Neuronal stem cell (in vitro differentiated cells): ENCODE measurements at regions not wholly inside any gene's neighbourhood (a gene's known extent, or its start where the extent isn't known, plus 50 kb on each side); places are given as distances from the start of the nearest gene placed in this dataset.

Experiments used
- DNase-seq: peaks from one replicate; pipeline ENCODE4 v3.0.0-alpha.2; 2013; ENCODE audit warnings: low spot score
- H2AFZ ChIP-seq: one replicate; pipeline ENCODE4 v1.6.1; 2013; ENCODE audit warnings: mild to moderate bottlenecking, low read length, inconsistent platforms
- H2AK5ac ChIP-seq: 2 replicates; pipeline ENCODE4 v1.6.1; 2013; ENCODE audit warnings: low read depth, mild to moderate bottlenecking, inconsistent platforms, low read length, moderate library complexity, mixed read lengths
- H2BK120ac ChIP-seq: 2 replicates; pipeline ENCODE4 v1.6.1; 2013; ENCODE audit warnings: low read depth, mild to moderate bottlenecking, inconsistent platforms, low read length, moderate library complexity, mixed read lengths
- H2BK12ac ChIP-seq: one replicate; pipeline ENCODE4 v1.6.1; 2013; ENCODE audit warnings: low read length, inconsistent platforms
- H2BK15ac ChIP-seq: 2 replicates; pipeline ENCODE4 v1.6.1; 2013; ENCODE audit warnings: mild to moderate bottlenecking, low read length, inconsistent platforms, mixed read lengths
- H2BK5ac ChIP-seq: one replicate; pipeline ENCODE4 v1.6.1; 2013; ENCODE audit warnings: inconsistent platforms, mild to moderate bottlenecking, low read length, moderate library complexity
- H3K14ac ChIP-seq: one replicate; pipeline ENCODE4 v1.6.1; 2013; ENCODE audit warnings: low read length, inconsistent platforms
- H3K18ac ChIP-seq: 2 replicates; pipeline ENCODE4 v1.6.1; 2013; ENCODE audit warnings: low read length, inconsistent platforms
- H3K23ac ChIP-seq: 2 replicates; pipeline ENCODE4 v1.6.1; 2013; ENCODE audit warnings: low read depth, mild to moderate bottlenecking, mixed read lengths, low read length, inconsistent platforms; ENCODE audit not compliant: poor library complexity
- H3K27ac ChIP-seq: replicated peaks from 3 replicates; pipeline ENCODE4 v1.5.1; 2013; ENCODE audit warnings: low read length, inconsistent platforms
- H3K27me3 ChIP-seq, 3 experiments: 2 replicates each; pipeline ENCODE4 v1.6.1; 2013; ENCODE audit warnings: low read length in 3 of 3, mild to moderate bottlenecking in 2 of 3, inconsistent platforms in 1 of 3, low read depth in 1 of 3, mixed read lengths in 1 of 3, moderate library complexity in 1 of 3; ENCODE audit not compliant: control insufficient read depth in 3 of 3, insufficient read depth in 3 of 3
- H3K36me3 ChIP-seq, 2 donors: replicated peaks in 1 of 2; 2 replicates each; pipeline ENCODE4 v1.6.1; 2013; ENCODE audit warnings: low read length in 2 of 2; ENCODE audit not compliant: control insufficient read depth in 2 of 2, insufficient read depth in 2 of 2
- H3K4ac ChIP-seq: 2 replicates; pipeline ENCODE4 v1.6.1; 2013; ENCODE audit warnings: inconsistent platforms, mild to moderate bottlenecking, low read length, moderate library complexity
- H3K4me1 ChIP-seq, 2 donors: 1 replicate in 1 of 2; 2 replicates in 1 of 2; pipeline ENCODE4 v1.6.1; 2013; ENCODE audit warnings: low read length in 2 of 2, low read depth in 1 of 2; ENCODE audit not compliant: control insufficient read depth in 2 of 2, insufficient read depth in 1 of 2
- H3K4me2 ChIP-seq: one replicate; pipeline ENCODE4 v1.6.1; 2013; ENCODE audit warnings: mild to moderate bottlenecking, low read length, inconsistent platforms; ENCODE audit not compliant: insufficient read depth, poor library complexity, severe bottlenecking
- H3K4me3 ChIP-seq, 2 donors: 2 replicates each; pipeline ENCODE4 v1.5.1; 2013; ENCODE audit warnings: low read length in 2 of 2, mild to moderate bottlenecking in 2 of 2, inconsistent platforms in 1 of 2, moderate library complexity in 1 of 2
- H3K79me1 ChIP-seq: one replicate; pipeline ENCODE4 v1.6.1; 2013; ENCODE audit warnings: low read depth, mild to moderate bottlenecking, inconsistent platforms, low read length, moderate library complexity
- H3K9ac ChIP-seq: one replicate; pipeline ENCODE4 v1.6.1; 2013; ENCODE audit warnings: mild to moderate bottlenecking, low read depth, low read length, inconsistent platforms; ENCODE audit not compliant: poor library complexity
- H3K9me3 ChIP-seq, 2 donors: replicated peaks in 1 of 2; 2 replicates each; pipeline versions ENCODE3 to v1.6.1; 2013; ENCODE audit warnings: low read length in 2 of 2, mild to moderate bottlenecking in 2 of 2, inconsistent platforms in 1 of 2, low read depth in 1 of 2, mixed read lengths in 1 of 2, moderate library complexity in 1 of 2; ENCODE audit not compliant: control insufficient read depth in 2 of 2, insufficient read depth in 1 of 2
- H4K8ac ChIP-seq: one replicate; pipeline ENCODE4 v1.6.1; 2013; ENCODE audit warnings: low read depth, mild to moderate bottlenecking, inconsistent platforms, low read length, moderate library complexity
- H4K91ac ChIP-seq: one replicate; pipeline ENCODE4 v1.6.1; 2013; ENCODE audit warnings: low read length, low read depth, mild to moderate bottlenecking, inconsistent platforms; ENCODE audit not compliant: poor library complexity
- WGBS, 2 donors: extraction: QIAGEN DNeasy Blood & Tissue Kit; methylation state at CpG; one replicate each; pipeline ENCODE4 v1.1.7; 2013; ENCODE audit warnings: missing lambda C conversion rate in 2 of 2, mixed read lengths in 1 of 2; ENCODE audit not compliant: insufficient read length in 2 of 2, insufficient replicate concordance in 1 of 2; ENCODE audit errors: extremely low coverage in 2 of 2; 5-methylcytosine and 5-hydroxymethylcytosine counted together

GRCh38 chr6:158905277-158905676 lies 86.1 kb upstream of the EZR start:
- no peaks in the 10 kb centered on the region for H3K36me3 ChIP-seq
- H3K23ac ChIP-seq, result no peak overlapping the region
- no peak overlapping the region for H2BK12ac ChIP-seq
- no peak overlapping the region for H4K8ac ChIP-seq
- H3K4ac ChIP-seq, result no peak overlapping the region
- no peaks in the 10 kb centered on the region for H3K27me3 ChIP-seq
- no peaks in the 10 kb centered on the region for H3K79me1 ChIP-seq
- H3K9ac ChIP-seq, result no peak overlapping the region
- H3K27ac ChIP-seq, result no peak overlapping the region
- no peak overlapping the region for H2BK15ac ChIP-seq
- no peak overlapping the region for H2BK120ac ChIP-seq
- H3K9me3 ChIP-seq, result peaks cover 2 to 18% of the 10 kb centered on the region in 2 donors
- peaks cover 0 to 2% of the 10 kb centered on the region in 2 donors for H3K4me1 ChIP-seq
- H3K4me2 ChIP-seq, result no peak overlapping the region
- no peak overlapping the region for H2AK5ac ChIP-seq
- no peak overlapping the region for H3K4me3 ChIP-seq
- H2AFZ ChIP-seq, result no peak overlapping the region
- no CpG with 5 or more reads among the region's 2 CpGs for WGBS, 2 donors
- no peak overlapping the region for H2BK5ac ChIP-seq
- no peak overlapping the region for H3K14ac ChIP-seq
- H3K18ac ChIP-seq, result no peak overlapping the region
- DNase-seq, result no peak
- H4K91ac ChIP-seq, result no peak overlapping the region

- H3K4me3 ChIP-seq, result no peak overlapping the region
- WGBS, 2 donors, result no CpG with 5 or more reads among the region's 2 CpGs
- H3K79me1 ChIP-seq, result no peaks in the 10 kb centered on the region
Observed at GRCh38 chr6:158903801-158904200, 84.6 kb upstream of the EZR start.

GRCh38 chr6:158900663-158901312 lies 81.6 kb upstream of the EZR start:
- peak overlapping the region; percentile 25 for H3K23ac ChIP-seq
- peak overlapping the region; percentile 11 for H2BK15ac ChIP-seq
- no peak overlapping the region for H2AFZ ChIP-seq
- no peaks in the 10 kb centered on the region for H3K79me1 ChIP-seq
- no peak overlapping the region for H4K8ac ChIP-seq
- H3K36me3 ChIP-seq, result no peaks in the 10 kb centered on the region
- H4K91ac ChIP-seq, result no peak overlapping the region
- H3K18ac ChIP-seq, result peak overlapping the region; percentile 80
- H2BK120ac ChIP-seq, result no peak overlapping the region
- WGBS, 2 donors, result no CpG with 5 or more reads among the region's 4 CpGs
- H3K9me3 ChIP-seq, result peaks cover 0 to 12% of the 10 kb centered on the region in 2 donors
- no peak overlapping the region for H3K9ac ChIP-seq
- peak overlapping the region; percentile 84 for H2AK5ac ChIP-seq
- peaks cover 0 to 1% of the 10 kb centered on the region in 2 donors for H3K4me1 ChIP-seq
- no peak overlapping the region for H3K4me2 ChIP-seq
- DNase-seq, result no peak
- H3K14ac ChIP-seq, result no peak overlapping the region
- H3K27ac ChIP-seq, result no peak overlapping the region
- H3K4ac ChIP-seq, result no peak overlapping the region
- H3K27me3 ChIP-seq, result no peaks in the 10 kb centered on the region
- no peak overlapping the region for H3K4me3 ChIP-seq
- H2BK5ac ChIP-seq, result peak overlapping the region; percentile 59
- peak overlapping the region; percentile 4 for H2BK12ac ChIP-seq

More at GRCh38 chr6:158903801-158904200, 84.6 kb upstream of the EZR start:
- no peak for DNase-seq
- Histone ChIP-seq H3K4me1 (peaks cover 0 to 1% of the 10 kb centered on the region in 2 donors), H3K9ac (no peak overlapping the region), H3K4ac (no peak overlapping the region), H2BK12ac (no peak overlapping the region), H2BK120ac (no peak overlapping the region), H3K27me3 (no peaks in the 10 kb centered on the region), H2BK15ac (no peak overlapping the region), H3K36me3 (no peaks in the 10 kb centered on the region), H3K18ac (no peak overlapping the region), H3K23ac (no peak overlapping the region), H3K4me2 (no peak overlapping the region), H2AK5ac (no peak overlapping the region), H4K8ac (no peak overlapping the region), H3K27ac (no peak overlapping the region), H4K91ac (no peak overlapping the region), H2AFZ (no peak overlapping the region), H3K9me3 (peaks cover 2 to 18% of the 10 kb centered on the region in 2 donors), H3K14ac (no peak overlapping the region), H2BK5ac (no peak overlapping the region)

- no peaks in the 10 kb centered on the region for H3K9me3 ChIP-seq
- no peak overlapping the region for H3K9ac ChIP-seq
- H3K79me1 ChIP-seq, result no peaks in the 10 kb centered on the region
- H3K14ac ChIP-seq, result no peak overlapping the region
- H2BK120ac ChIP-seq, result no peak overlapping the region
- no peak overlapping the region for H3K4ac ChIP-seq
- no CpG with 5 or more reads among the region's 4 CpGs for WGBS, 2 donors
- H3K4me2 ChIP-seq, result no peak overlapping the region
- H2BK15ac ChIP-seq, result no peak overlapping the region
- no peak overlapping the region for H3K18ac ChIP-seq
- no peak overlapping the region for H2AK5ac ChIP-seq
- no peak for DNase-seq
- H2BK5ac ChIP-seq, result no peak overlapping the region
- no peak overlapping the region for H4K8ac ChIP-seq
- no peaks in the 10 kb centered on the region for H3K27me3 ChIP-seq
- H3K23ac ChIP-seq, result no peak overlapping the region
- H3K4me3 ChIP-seq, result no peak overlapping the region
- H2AFZ ChIP-seq, result peak overlapping the region; percentile 18
- no peak overlapping the region for H3K27ac ChIP-seq
- H3K4me1 ChIP-seq, result peaks cover 1 to 3% of the 10 kb centered on the region in 2 donors
- no peak overlapping the region for H2BK12ac ChIP-seq
- no peak overlapping the region for H4K91ac ChIP-seq
- H3K36me3 ChIP-seq, result no peaks in the 10 kb centered on the region
Observed at GRCh38 chr6:158897236-158897635, 78.1 kb upstream of the EZR start.
